ENCODE measurements at regions not wholly inside any gene's neighbourhood (a gene's known extent, or its start where the extent isn't known, plus 50 kb on each side); places are given as distances from the start of the nearest gene placed in this dataset.

DNA sequence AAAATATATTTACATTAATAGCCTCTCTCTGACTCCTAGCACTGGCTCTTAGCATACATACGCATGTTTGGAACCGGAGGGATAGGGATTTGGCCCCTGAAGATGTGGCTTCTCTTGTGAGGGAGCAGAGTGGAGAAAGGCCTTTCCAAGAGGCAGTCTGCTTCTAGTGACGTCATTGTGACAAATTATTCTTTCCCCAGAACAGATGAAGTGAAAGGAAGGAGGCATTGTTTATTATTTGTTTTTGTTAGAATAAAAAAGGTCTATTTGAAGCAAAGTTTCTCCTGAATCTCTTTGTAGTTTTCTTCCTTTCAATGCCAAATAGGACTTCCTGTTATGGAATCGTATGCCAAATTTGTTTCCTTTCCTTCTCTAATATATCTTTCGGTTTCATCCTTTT is 361.6 kb downstream of the ICE1 start:
- TF ChIP-seq CTCF (IDR thresholded peaks at IDR 0.05; ENCODE audit: low read depth, low read length): no peak
- DNase-seq (ENCODE audit: low read depth in 2 of 2): no peak
- no peak overlapping the region for H3K4me3 ChIP-seq (replicated peaks in 1 of 2; ENCODE audit: low read depth in 2 of 2, low read length in 2 of 2)

GRCh38 chr5:5783021-5783420 is 360.5 kb downstream of the ICE1 start:
- DNase-seq (ENCODE audit: low read depth in 2 of 2): no peak
- H3K4me3 ChIP-seq (replicated peaks in 1 of 2; ENCODE audit: low read depth in 2 of 2, low read length in 2 of 2): no peak overlapping the region
- no peak for TF ChIP-seq CTCF (IDR thresholded peaks at IDR 0.05; ENCODE audit: low read depth, low read length)

GRCh38 chr5:5782402-5782801 is 359.9 kb downstream of the ICE1 start:
- DNase-seq (ENCODE audit: low read depth in 2 of 2): no peak
- no peak overlapping the region for H3K4me3 ChIP-seq (replicated peaks in 1 of 2; ENCODE audit: low read depth in 2 of 2, low read length in 2 of 2)
- no peak for TF ChIP-seq CTCF (IDR thresholded peaks at IDR 0.05; ENCODE audit: low read depth, low read length)

- no peak for DNase-seq (ENCODE audit: low read depth in 2 of 2)
- no peak for TF ChIP-seq CTCF (IDR thresholded peaks at IDR 0.05; ENCODE audit: low read depth, low read length)
- H3K4me3 ChIP-seq (replicated peaks in 1 of 2; ENCODE audit: low read depth in 2 of 2, low read length in 2 of 2): no peak overlapping the region
These were observed 358.9 kb downstream of the ICE1 start for GRCh38 chr5:5781335-5781734.

- no peak for DNase-seq (ENCODE audit: low read depth in 2 of 2)
- no peak for TF ChIP-seq CTCF (IDR thresholded peaks at IDR 0.05; ENCODE audit: low read depth, low read length)
- no peak overlapping the region for H3K4me3 ChIP-seq (replicated peaks in 1 of 2; ENCODE audit: low read depth in 2 of 2, low read length in 2 of 2)
These were observed 357.8 kb downstream of the ICE1 start for GRCh38 chr5:5780253-5780652.

GRCh38 chr5:5777013-5777412 is 354.5 kb downstream of the ICE1 start:
- DNase-seq (ENCODE audit: low read depth in 2 of 2): no peak
- TF ChIP-seq CTCF (IDR thresholded peaks at IDR 0.05; ENCODE audit: low read depth, low read length): no peak

DNA sequence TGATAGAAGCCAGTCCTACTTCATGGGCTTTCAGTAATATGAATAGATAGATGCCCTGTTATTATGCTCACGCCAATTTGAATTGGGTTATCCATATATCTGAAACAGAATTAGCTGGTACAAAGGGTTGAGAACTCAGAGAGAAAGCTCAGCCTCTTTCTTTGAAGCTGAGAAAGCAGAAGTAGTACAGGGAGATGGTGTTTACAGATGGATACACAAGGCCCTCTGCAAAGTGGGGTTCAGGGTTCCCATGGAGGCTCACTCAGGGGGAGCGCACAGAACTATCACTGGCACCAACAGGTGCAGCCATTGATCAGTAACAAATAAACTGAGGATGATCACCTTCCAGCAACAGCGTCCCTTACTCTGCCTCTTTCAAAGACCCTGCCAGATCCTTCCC is 349.7 kb downstream of the ICE1 start:
- no peak for TF ChIP-seq CTCF (IDR thresholded peaks at IDR 0.05; ENCODE audit: low read depth, low read length)
- no peak for DNase-seq (ENCODE audit: low read depth in 2 of 2)
- no peak overlapping the region for H3K4me3 ChIP-seq (replicated peaks in 1 of 2; ENCODE audit: low read depth in 2 of 2, low read length in 2 of 2)

More at GRCh38 chr5:5777013-5777412, 354.5 kb downstream of the ICE1 start:
- no peak overlapping the region for H3K4me3 ChIP-seq (replicated peaks in 1 of 2; ENCODE audit: low read depth in 2 of 2, low read length in 2 of 2)
